NT2/D1 (cell line): ENCODE measurements at regions not wholly inside any gene's neighbourhood (a gene's known extent, or its start where the extent isn't known, plus 50 kb on each side); places are given as distances from the start of the nearest gene placed in this dataset.

ENCODE experiments used
- DNase-seq: peaks from one replicate; pipeline ENCODE4 v3.0.0-alpha.2; 2011; ENCODE audit warnings: low read depth, low spot score
- H3K27me3 ChIP-seq: 2 replicates; pipeline ENCODE4 v1.6.0; 2011; ENCODE audit warnings: mild to moderate bottlenecking; ENCODE audit not compliant: insufficient read length, insufficient read depth
- H3K36me3 ChIP-seq: 2 replicates; pipeline ENCODE4 v1.6.1; 2011; ENCODE audit warnings: mild to moderate bottlenecking, low read length, mixed read lengths; ENCODE audit not compliant: insufficient read depth, insufficient read length
- H3K4me1 ChIP-seq: 2 replicates; pipeline ENCODE4 v1.5.1; 2011; ENCODE audit not compliant: insufficient read depth, insufficient read length
- H3K4me3 ChIP-seq: 2 replicates; pipeline ENCODE4 v1.5.1; 2011; ENCODE audit warnings: low read depth; ENCODE audit not compliant: insufficient read length
- H3K9ac ChIP-seq: 2 replicates; pipeline ENCODE4 v1.6.0; 2011; ENCODE audit warnings: low read depth; ENCODE audit not compliant: insufficient read length
- H3K9me3 ChIP-seq: 2 replicates; pipeline ENCODE4 v1.5.1; 2011; ENCODE audit warnings: mild to moderate bottlenecking, low read length; ENCODE audit not compliant: insufficient read depth
- SUZ12 ChIP-seq: IDR thresholded peaks from 2 replicates; pipeline ENCODE4 v1.6.1; 2011; ENCODE audit not compliant: insufficient read length, insufficient read depth; ENCODE audit errors: extremely low read depth
- YY1 ChIP-seq: IDR thresholded peaks from 2 replicates; pipeline ENCODE4 v1.6.1; 2011; ENCODE audit not compliant: insufficient read length, insufficient read depth
- ZNF274 ChIP-seq: IDR thresholded peaks from 2 replicates; pipeline ENCODE4 v1.6.1; 2011; ENCODE audit warnings: mild to moderate bottlenecking, low read depth, low read length

- Histone ChIP-seq H3K27me3 (no peaks in the 10 kb centered on the region), H3K4me1 (no peaks in the 10 kb centered on the region), H3K9ac (no peak overlapping the region), H3K9me3 (no peaks in the 10 kb centered on the region; the same call in 1 of the 2 replicates), H3K36me3 (no peaks in the 10 kb centered on the region), H3K4me3 (no peak overlapping the region)
- DNase-seq, result no peak
- no peak for TF ChIP-seq YY1
- no peak for TF ChIP-seq SUZ12
- no peak for TF ChIP-seq ZNF274
Observed at GRCh38 chr21:35586305-35586704, 474.0 kb downstream of the SETD4 start.

- TF ChIP-seq YY1, result no peak
- no peak for TF ChIP-seq SUZ12
- TF ChIP-seq ZNF274, result no peak
- Histone ChIP-seq H3K27me3 (no peaks in the 10 kb centered on the region), H3K4me1 (no peaks in the 10 kb centered on the region), H3K9ac (no peak overlapping the region), H3K4me3 (no peak overlapping the region), H3K36me3 (no peaks in the 10 kb centered on the region), H3K9me3 (no peaks in the 10 kb centered on the region; the same call in 1 of the 2 replicates)
- no peak for DNase-seq
Observed at GRCh38 chr21:35585878-35586277, 474.4 kb downstream of the SETD4 start.

- no peaks in the 10 kb centered on the region; the same call in 1 of the 2 replicates for H3K9me3 ChIP-seq
- no peaks in the 10 kb centered on the region for H3K36me3 ChIP-seq
- H3K9ac ChIP-seq, result no peak overlapping the region
- no peaks in the 10 kb centered on the region for H3K4me1 ChIP-seq
- TF ChIP-seq ZNF274 (no peak), SUZ12 (no peak), YY1 (no peak)
- no peaks in the 10 kb centered on the region for H3K27me3 ChIP-seq
- no peak for DNase-seq
- no peak overlapping the region for H3K4me3 ChIP-seq
Observed at GRCh38 chr21:35585155-35585554, 475.2 kb downstream of the SETD4 start.

DNA sequence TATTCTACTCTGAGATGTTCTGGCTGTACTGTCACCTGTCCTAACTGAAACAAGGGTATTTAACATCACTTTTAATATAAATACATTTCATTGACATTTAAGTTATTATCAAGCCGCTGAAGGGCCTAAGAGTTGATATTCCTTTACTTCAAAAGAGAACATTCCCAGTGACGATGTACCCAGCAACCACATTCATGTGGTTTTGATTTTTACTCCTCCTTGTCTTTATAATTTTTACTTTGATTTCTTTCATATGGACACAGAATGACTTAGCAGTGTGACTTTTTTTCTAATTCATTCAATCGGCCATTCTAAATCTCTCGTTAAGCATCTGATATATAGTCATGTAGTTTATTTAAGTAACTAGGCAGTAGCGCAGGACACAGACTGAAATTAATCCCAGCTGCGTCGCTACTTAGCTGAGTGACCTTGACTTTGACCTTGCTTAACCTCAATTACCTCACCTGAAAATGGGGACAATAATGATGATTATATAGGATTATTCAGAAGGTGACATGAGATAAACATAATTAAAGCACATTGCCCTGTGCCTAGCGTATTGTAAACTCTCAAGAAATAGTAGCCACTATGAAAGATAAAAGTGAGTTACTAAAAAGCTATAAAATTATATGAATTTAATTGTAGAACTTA, 476.6 kb downstream of the SETD4 start:
- Histone ChIP-seq H3K4me3 (no peak overlapping the region), H3K9me3 (no peaks in the 10 kb centered on the region; the same call in 1 of the 2 replicates)
- no peak for DNase-seq

DNA sequence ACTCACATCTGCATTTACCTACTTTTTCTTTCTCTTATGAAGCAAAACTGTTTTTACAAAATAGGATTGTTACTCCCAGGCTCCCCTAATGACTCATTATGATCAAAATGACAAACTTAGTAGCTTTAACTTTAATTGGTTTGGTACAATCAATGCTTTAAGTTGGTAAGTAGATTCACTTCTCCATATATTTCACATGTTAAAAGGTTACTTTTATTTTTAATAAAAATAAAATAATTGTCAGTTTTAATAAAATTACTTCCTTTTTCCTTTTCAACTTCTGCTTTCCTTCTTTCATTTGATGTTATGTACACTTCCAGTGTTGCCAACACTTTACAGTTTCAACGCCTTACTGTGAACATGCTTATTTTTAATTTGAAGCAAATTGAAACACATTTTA, 477.6 kb downstream of the SETD4 start:
- no peaks in the 10 kb centered on the region for H3K27me3 ChIP-seq
- H3K4me3 ChIP-seq, result no peak overlapping the region
- H3K9ac ChIP-seq, result no peak overlapping the region
- no peak for TF ChIP-seq SUZ12
- no peak for TF ChIP-seq ZNF274
- no peak for TF ChIP-seq YY1
- H3K36me3 ChIP-seq, result no peaks in the 10 kb centered on the region
- no peaks in the 10 kb centered on the region; the same call in 1 of the 2 replicates for H3K9me3 ChIP-seq
- no peak for DNase-seq
- H3K4me1 ChIP-seq, result no peaks in the 10 kb centered on the region

More for the DNA sequence above, 476.6 kb downstream of the SETD4 start:
- TF ChIP-seq SUZ12, result no peak
- no peak for TF ChIP-seq ZNF274
- TF ChIP-seq YY1, result no peak
- Histone ChIP-seq H3K27me3 (no peaks in the 10 kb centered on the region), H3K4me1 (no peaks in the 10 kb centered on the region), H3K9ac (no peak overlapping the region), H3K36me3 (no peaks in the 10 kb centered on the region)

DNA sequence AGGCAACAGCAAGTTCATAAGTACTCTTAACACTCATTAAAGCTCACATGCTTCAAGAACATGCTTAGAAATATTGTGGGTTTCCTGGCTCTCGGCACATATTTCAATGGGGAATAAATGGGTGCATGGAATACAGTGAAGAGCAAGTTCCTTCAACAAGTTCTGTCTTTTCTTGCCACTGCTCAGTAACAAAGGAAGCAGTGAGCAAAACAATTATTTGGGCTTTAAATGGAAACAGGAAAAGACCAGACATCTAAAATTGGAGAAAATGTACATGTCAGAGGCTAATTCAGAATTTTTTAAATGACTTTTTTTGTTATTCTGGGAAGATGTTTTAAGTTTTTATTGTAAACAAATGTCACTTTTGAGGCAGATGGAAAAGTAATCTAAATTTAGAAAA, 478.7 kb downstream of the SETD4 start:
- H3K4me3 ChIP-seq, result no peak overlapping the region
- no peaks in the 10 kb centered on the region for H3K36me3 ChIP-seq
- H3K4me1 ChIP-seq, result no peaks in the 10 kb centered on the region
- TF ChIP-seq ZNF274, result no peak
- no peak for TF ChIP-seq SUZ12
- TF ChIP-seq YY1, result no peak
- DNase-seq, result no peak
- no peak overlapping the region for H3K9ac ChIP-seq
- H3K9me3 ChIP-seq, result no peaks in the 10 kb centered on the region
- H3K27me3 ChIP-seq, result no peaks in the 10 kb centered on the region

DNA sequence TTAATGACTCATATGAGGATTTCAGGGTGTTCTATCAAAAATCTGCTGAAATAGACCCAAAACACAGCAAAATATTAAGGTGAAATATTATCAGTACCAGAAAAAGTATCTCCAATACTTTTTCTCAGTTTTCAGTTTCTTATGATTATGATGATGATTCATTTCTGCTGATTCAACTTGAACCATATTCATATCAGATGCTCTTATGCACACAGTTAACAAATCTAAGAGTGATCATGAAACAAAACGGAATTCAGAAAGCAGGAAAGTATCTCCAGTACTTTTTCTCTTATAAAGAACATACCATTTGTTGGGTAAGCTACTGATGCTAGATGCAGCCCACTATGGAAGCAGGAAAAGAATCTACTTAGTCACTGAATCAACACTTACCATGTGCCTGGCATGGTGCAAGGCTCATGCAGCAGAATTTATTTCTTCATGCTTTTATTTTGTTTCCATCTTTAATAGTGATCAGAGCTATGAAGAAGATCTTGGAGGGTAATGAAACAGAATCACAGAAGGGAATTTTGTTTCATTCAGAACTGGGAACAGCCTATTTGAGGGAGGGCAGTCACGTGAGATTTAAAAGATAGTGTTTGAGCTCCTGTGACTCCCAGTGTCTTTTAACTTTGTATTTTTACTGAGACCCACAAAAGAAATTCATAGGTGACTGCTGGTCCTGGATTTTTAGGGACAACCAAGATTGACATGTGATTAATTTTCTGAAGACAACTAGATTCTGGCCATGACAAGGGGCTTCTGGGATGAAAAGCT, 480.6 kb downstream of the SETD4 start:
- no peaks in the 10 kb centered on the region for H3K4me1 ChIP-seq
- H3K4me3 ChIP-seq, result no peak overlapping the region
- H3K27me3 ChIP-seq, result no peaks in the 10 kb centered on the region
- TF ChIP-seq SUZ12 (no peak), ZNF274 (no peak), YY1 (no peak)
- no peaks in the 10 kb centered on the region for H3K9me3 ChIP-seq
- no peak overlapping the region for H3K9ac ChIP-seq
- no peaks in the 10 kb centered on the region for H3K36me3 ChIP-seq
- DNase-seq, result no peak
